ENCODE measurements at regions not wholly inside any gene's neighbourhood (a gene's known extent, or its start where the extent isn't known, plus 50 kb on each side); places are given as distances from the start of the nearest gene placed in this dataset.

- TF ChIP-seq CTCF (tag by site-specific recombination; IDR thresholded peaks at IDR 0.05), result no peak
- no peak for TF ChIP-seq ZNF114 (tag by site-specific recombination; IDR thresholded peaks at IDR 0.05)
- no peak for TF ChIP-seq ZFP37 (tag by site-specific recombination; IDR thresholded peaks at IDR 0.05)
- no peak for TF ChIP-seq ZNF670 (tag by site-specific recombination; IDR thresholded peaks at IDR 0.05; ENCODE audit: low read depth)
- no peak for TF ChIP-seq ZXDB (tag by site-specific recombination; IDR thresholded peaks at IDR 0.05)
- TF ChIP-seq REST (tag by site-specific recombination; IDR thresholded peaks at IDR 0.05), result no peak
- TF ChIP-seq ZNF48 (tag by site-specific recombination; IDR thresholded peaks at IDR 0.05), result no peak
- no peak for TF ChIP-seq ATF2 (tag by site-specific recombination; IDR thresholded peaks at IDR 0.05; ENCODE audit: low read depth)
- TF ChIP-seq ZNF704 (tag by site-specific recombination; IDR thresholded peaks at IDR 0.05), result no peak
Measured at GRCh38 chr17:37826497-37827430, 81.9 kb upstream of the HNF1B start.
